Left lung (tissue), 4 donors: ENCODE measurements at regions not wholly inside any gene's neighbourhood (a gene's known extent, or its start where the extent isn't known, plus 50 kb on each side); places are given as distances from the start of the nearest gene placed in this dataset.

Experiments used
- ATAC-seq: fragments of 200-7000 bp; cut with Tn5 transposase; one replicate; pipeline ENCODE4 v1.9.1; 2020; ENCODE audit warnings: moderate library complexity
- DNase-seq, 4 donors: peaks; one replicate each; pipeline ENCODE4 v3.0.0-alpha.2; 2013 to 2020
- H3K27ac ChIP-seq, 2 donors: fragments of 200-600 bp; sonication (generic) in 1 of 2; one replicate each; pipeline versions ENCODE4 v1.5.0 to v1.8.0; 2020 to 2021
- H3K27me3 ChIP-seq, 2 donors: fragments of 200-600 bp; sonication (generic) in 1 of 2; one replicate each; pipeline versions ENCODE4 v1.5.0 to v1.8.0; 2020 to 2021
- H3K36me3 ChIP-seq, 2 donors: fragments of 200-600 bp; sonication (generic) in 1 of 2; one replicate each; pipeline versions ENCODE4 v1.5.0 to v1.8.0; 2020 to 2021
- H3K4me1 ChIP-seq, 2 donors: fragments of 200-600 bp; one replicate each; pipeline ENCODE4 v1.8.0; 2021
- H3K4me3 ChIP-seq, 2 donors: fragments of 200-600 bp; sonication (generic) in 1 of 2; one replicate each; pipeline versions ENCODE4 v1.5.0 to v1.8.0; 2020 to 2021; ENCODE audit warnings: mild to moderate bottlenecking in 1 of 2
- H3K9me3 ChIP-seq, 2 donors: fragments of 200-600 bp; sonication (generic) in 1 of 2; one replicate each; pipeline versions ENCODE4 v1.5.0 to v1.8.0; 2020 to 2021
- CTCF ChIP-seq, 2 donors: fragments of 200-600 bp; sonication (generic) in 1 of 2; IDR thresholded peaks; one replicate each; pipeline versions ENCODE4 v1.5.0 to v1.8.0; 2021; ENCODE audit warnings: antibody characterized with exemption in 2 of 2
- intact Hi-C, 2 donors: fragments of 100-400 bp; cut with DNase I; formaldehyde crosslinking; loops; one replicate each; pipeline versions ENCODE4 v1.11.2 to v1.14.2; 2022
- donor health status: DM: no; HTN: yes; CAD: no.
- donor health status: DM: no; HTN: no; CAD: no.

DNA sequence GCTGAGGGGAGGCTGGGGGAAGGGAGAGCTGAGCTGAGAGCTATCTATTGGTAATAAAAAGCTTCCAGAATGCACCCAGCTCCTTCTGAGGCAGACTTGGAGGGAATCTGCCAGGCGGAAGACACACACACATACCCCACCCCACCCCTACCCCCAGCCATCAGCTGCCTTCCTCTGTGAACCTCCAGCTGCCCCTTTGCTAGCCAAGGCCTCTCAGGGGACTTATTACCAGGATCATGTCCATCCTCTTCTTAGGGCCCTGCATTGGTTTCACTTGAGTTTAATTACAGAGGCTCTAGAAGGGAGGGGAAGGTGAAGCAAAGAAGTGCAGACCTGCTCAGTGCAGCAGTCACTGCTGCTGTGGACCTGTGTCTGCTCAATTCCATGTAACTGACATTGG, 156.4 kb downstream of the OMA1 start:
- H3K9me3 ChIP-seq = no peaks in the 10 kb centered on the region
- H3K36me3 ChIP-seq = no peaks in the 10 kb centered on the region
- no peak for DNase-seq
- H3K4me1 ChIP-seq = peaks cover 0 to under 1% of the 10 kb centered on the region in 2 donors
- H3K27ac ChIP-seq = no peak overlapping the region
- intact Hi-C loops = no loop called here
- no peak overlapping the region for H3K4me3 ChIP-seq
- no peak for ATAC-seq
- TF ChIP-seq CTCF (IDR thresholded peaks at IDR 0.05) = no peak
- H3K27me3 ChIP-seq = no peaks in the 10 kb centered on the region

- ATAC-seq = no peak
- no peak for TF ChIP-seq CTCF (IDR thresholded peaks at IDR 0.05)
- H3K27me3 ChIP-seq = no peaks in the 10 kb centered on the region
- H3K27ac ChIP-seq = no peak overlapping the region
- H3K9me3 ChIP-seq = peaks cover 0 to 8% of the 10 kb centered on the region in 2 donors
- H3K4me3 ChIP-seq = no peak overlapping the region
- intact Hi-C loops = no loop called here
- H3K36me3 ChIP-seq = no peaks in the 10 kb centered on the region
- no peaks in the 10 kb centered on the region for H3K4me1 ChIP-seq
- no peak for DNase-seq
Observed at GRCh38 chr1:58380345-58380744, 166.2 kb downstream of the OMA1 start.

DNA sequence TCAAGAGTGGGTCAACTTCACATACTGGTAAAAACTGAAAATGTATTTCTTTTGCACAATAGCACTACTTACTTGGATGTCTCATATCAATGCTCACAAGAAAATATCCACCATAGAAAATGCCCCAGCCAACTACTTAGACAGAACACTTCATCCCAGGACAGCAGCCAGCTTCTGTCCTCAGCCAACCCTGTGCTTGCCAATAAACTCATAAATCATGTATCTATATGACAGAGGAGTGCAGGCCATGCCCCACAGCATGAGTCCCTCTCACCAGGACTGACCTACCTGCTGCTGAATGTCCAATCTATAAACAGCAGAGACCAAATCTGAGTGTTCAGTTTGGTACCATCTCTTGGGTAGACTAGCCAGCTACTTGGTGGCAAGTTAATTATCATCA, 179.3 kb downstream of the OMA1 start:
- no peaks in the 10 kb centered on the region for H3K4me1 ChIP-seq
- H3K36me3 ChIP-seq = peaks cover 0 to 7% of the 10 kb centered on the region in 2 donors
- intact Hi-C loops = no loop called here
- H3K27me3 ChIP-seq = no peaks in the 10 kb centered on the region
- TF ChIP-seq CTCF (IDR thresholded peaks at IDR 0.05) = no peak
- ATAC-seq = no peak
- no peak overlapping the region for H3K4me3 ChIP-seq
- peaks cover 0 to 10% of the 10 kb centered on the region in 2 donors for H3K9me3 ChIP-seq
- H3K27ac ChIP-seq = no peak overlapping the region
- no peak for DNase-seq

DNA sequence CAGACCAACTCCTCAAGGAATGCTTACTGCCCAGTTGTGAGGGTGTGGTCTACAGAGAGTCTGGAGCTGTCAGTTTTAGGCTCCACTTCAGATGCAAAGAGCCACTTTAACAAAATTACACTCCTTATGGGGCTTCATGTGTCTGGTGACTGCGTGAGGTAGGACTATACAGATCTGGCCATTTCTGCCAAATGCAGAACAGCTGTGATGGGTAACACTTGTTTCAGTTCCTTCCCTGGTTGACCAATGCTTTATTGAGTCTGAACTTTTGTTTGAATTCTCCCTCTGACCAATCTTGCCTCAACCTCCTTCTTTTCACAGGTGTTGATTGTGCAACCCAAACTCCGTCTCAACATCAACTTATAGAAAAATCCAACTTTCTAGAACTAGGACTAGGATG, 181.2 kb downstream of the OMA1 start:
- Histone ChIP-seq H3K27me3 (no peaks in the 10 kb centered on the region), H3K4me1 (no peaks in the 10 kb centered on the region), H3K4me3 (no peak overlapping the region), H3K27ac (no peak overlapping the region), H3K9me3 (no peaks in the 10 kb centered on the region), H3K36me3 (no peaks in the 10 kb centered on the region)
- DNase-seq = no peak
- ATAC-seq = no peak
- intact Hi-C loops = no loop called here
- TF ChIP-seq CTCF (IDR thresholded peaks at IDR 0.05) = no peak

- intact Hi-C loops = no loop called here
- no peak for ATAC-seq
- no peak for TF ChIP-seq CTCF (IDR thresholded peaks at IDR 0.05)
- H3K4me1 ChIP-seq = no peaks in the 10 kb centered on the region
- no peak overlapping the region for H3K27ac ChIP-seq
- H3K27me3 ChIP-seq = no peaks in the 10 kb centered on the region
- no peaks in the 10 kb centered on the region for H3K9me3 ChIP-seq
- no peak for DNase-seq
- H3K4me3 ChIP-seq = no peak overlapping the region
- no peaks in the 10 kb centered on the region for H3K36me3 ChIP-seq
Observed at GRCh38 chr1:58363585-58363984, 182.9 kb downstream of the OMA1 start.
